ENCODE measurements at regions not wholly inside any gene's neighbourhood (a gene's known extent, or its start where the extent isn't known, plus 50 kb on each side); places are given as distances from the start of the nearest gene placed in this dataset.

DNA sequence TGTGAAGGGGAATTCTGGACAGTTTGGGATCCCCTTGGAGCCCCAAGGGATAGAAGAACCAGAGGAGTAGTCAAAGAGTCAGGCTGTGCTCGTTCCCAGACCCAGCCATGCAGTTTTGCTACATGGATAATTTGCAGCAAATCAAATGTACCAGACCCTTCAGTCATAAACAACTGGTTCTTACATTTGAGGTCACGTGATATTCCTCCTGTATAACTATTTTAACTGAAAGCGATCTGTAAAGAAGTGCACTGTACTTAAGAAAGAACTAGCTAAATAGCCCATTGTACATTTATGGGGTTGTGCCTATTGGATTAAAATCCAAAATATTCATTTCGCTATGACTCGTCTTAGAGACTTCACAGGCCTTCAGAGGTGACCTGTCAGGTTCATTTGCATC lies 550.2 kb upstream of the TENM3 start:
- DNase-seq: no peak

DNA sequence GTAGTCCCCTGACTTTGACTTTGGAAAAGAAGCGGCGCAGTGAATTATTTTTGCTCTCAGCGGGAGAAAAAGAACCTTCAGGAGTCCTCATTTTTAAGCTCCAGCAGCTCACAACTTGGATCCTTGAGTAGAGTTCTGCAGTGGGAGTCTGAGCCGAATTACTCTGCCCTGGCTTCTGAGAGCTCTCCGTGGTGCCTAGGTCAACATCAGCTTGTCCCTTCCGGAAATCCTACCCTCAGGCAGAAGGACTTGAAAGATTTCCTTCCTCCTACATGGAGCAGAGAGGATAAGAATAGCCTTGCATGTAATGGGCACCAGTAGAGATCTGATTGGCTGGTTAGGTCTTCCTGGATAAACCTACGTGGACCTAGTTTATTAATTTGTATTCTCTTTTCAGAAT lies 549.7 kb upstream of the TENM3 start:
- no peak for DNase-seq

DNA sequence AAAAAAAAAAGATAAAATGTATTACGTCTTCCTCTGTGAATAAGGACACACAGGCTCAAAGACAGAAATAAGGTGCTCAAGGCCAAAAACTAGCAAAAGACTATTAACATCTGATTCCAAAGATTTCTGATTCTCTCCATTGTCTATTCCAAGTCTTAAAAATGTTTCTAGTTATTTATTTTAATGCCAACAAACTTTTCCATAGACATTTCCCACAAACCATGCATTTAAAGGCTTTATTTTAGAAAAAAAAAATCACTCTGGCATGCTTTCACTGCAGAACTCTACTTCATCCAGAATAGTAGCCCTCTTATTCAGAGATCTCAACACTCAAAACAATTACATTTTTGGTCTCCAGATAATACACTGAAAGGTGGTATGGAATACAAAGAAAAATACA lies 545.0 kb upstream of the TENM3 start:
- no peak for DNase-seq

DNA sequence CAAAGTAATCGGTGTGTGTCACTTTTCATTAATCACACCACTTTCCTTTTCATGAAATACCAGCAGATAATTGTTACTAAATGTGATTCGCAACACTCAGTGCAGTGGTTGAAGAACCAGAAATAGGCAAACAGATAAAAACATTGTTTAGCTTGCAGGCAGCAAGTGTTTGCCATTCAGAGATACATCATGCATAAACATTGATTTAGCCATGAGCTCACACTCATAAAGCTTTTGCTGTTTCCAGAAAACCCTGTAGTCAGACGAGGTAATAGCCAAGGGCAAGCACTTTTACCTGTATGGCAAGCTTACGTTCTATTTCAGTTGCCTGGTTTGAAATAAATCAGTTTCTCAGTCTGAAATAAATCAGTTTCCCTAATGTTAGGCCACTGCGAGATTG lies 542.0 kb upstream of the TENM3 start:
- no peak for DNase-seq

DNA sequence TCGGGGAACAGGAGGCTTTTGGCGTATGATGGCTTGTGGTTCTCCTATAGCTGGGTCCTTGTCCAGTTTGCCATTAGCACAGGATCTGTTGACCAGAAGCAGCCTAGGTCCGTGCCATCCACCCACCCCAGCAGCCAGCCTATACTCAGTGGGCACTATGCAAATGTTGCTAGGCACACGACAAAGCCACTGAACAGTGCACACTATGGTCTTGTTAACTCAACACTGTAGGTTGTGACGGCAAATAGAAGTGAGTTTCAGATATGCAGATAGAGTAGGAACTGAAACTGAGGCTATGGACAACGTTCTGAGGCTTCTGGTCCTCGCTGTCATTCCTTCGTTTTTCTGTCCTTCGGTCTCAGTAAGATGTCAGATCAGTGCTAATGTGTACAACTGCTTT lies 541.3 kb upstream of the TENM3 start:
- no peak for DNase-seq

DNA sequence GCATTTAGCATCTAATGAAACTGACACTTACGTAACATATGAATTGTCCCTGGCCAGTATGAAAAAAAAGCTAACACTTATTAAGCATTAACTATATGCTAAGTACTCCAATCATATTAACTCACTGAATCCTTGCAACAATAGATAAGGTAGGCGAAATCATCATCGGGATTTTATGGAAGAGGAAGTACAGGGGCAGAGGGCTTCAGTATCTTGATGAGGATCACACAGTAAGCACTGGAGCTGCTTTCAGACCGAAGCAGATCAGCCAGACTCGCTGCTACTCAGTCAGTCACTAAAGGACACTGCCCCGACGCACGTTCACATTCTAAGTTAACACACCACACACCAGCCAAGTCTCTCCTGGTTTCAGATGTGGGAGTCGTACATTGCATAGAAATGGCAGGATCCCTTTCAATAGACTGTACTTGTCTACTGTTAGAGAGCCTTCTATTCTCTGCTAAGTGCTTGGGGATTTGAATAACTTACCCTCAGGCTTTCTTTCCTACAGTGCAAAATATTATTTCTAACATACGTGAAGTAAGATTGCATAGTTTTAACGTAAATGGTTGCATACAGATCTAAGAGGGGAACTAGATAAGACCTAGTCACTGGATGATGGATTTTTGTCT lies 540.2 kb upstream of the TENM3 start:
- no peak for DNase-seq

DNA sequence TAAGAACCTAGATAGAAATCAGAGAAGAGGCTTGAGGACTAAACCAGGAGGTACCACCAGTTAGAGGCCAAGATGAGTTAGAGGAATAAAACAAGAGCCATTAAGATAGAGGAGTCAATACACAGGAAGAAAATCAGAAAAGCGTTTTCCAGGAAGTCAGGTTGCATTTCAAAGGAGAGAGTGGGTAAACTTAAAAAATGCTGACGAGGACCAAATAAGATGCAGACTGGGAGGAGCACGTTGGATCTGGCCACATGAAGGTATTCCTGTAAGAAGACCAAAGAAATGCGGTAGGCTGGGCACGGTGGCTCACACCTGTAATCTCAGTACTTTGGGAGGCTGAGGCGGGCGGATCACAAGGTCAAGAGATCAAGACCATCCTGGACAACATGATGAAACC lies 533.1 kb upstream of the TENM3 start:
- DNase-seq: no peak

DNA sequence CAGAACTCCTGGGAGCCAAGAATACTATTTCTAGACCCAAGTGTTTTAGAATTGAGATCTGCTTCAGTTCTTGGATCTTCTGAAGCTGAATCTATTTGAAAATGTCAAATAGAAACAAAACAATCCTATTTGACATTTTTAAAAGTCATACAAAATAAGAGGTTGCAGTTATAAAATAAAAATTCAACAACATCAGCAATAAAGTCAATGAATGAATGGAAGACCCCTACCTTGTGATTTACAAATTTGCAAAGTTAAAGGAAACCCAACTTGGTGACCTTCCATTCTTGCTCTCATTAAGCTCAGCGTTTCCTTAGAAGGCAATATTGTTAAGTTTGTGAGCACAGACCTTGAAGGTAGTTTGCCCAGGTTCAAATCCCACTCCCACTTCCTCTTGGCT lies 531.8 kb upstream of the TENM3 start:
- DNase-seq: no peak

DNA sequence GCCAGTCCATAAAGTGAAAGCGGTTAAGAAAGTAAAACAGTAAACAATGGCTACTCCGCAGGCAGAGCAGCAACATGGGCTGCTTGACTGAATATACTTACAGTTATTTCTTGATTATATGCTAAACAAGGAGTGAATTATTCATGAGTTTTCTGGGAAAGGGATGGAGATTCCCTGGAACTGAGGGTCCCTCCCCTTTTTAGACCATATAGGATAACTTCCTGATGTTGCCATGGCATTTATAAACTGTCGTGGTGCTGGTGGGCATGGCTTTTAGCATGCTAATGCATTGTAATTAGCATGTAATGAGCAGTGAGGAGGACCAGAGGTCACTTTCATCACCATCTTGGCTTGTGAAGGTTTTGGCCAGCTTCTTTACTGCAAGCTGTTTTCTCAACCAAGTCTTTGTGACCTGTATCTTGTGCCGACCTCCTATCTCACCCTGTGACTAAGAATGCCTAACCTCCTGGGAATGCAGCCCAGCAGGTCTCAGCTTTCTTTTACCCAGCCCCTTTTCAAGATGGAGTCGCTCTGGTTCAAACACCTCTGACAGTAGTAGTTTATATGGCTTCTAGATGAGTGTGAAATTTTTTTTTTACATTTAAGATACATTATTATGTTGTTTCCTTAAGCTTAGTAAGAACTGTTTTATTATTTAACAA lies 514.8 kb upstream of the TENM3 start:
- DNase-seq: no peak

DNA sequence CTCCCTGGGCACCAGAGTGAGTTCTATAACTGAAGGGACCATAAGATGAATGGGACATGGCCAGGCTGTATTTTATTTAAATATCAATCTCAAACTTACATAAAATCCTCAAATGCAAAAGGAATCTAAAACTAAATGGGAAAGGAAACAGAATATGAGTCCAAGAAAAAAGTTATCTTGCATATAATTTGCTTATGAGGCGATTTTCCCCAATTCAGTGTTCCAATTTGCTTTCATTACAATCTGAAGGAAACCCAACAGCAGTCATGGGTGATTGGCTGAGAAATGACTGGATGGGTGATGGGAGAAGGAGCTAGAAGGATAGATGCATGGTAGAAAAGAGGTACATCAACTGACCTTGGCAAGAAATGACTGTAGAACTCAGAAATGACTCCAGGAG lies 511.3 kb upstream of the TENM3 start:
- no peak for DNase-seq

DNA sequence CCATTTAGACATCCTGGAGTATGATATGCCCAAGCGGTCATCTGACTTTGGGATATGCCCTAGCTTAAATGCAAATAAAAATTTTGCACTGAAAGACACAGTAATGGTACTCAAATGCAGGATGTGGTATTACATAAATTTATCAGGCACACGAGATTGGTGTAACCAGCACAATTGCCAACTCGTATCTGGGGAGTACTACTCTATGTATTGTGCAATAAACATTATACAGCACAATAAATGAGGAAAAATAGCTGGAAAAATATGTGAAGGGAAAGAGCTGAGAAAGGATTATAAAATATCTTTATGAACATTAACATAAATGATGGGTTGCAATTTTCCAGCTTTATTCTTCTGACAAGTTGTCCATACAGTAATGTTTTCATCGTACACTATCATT lies 505.5 kb upstream of the TENM3 start:
- no peak for DNase-seq

DNA sequence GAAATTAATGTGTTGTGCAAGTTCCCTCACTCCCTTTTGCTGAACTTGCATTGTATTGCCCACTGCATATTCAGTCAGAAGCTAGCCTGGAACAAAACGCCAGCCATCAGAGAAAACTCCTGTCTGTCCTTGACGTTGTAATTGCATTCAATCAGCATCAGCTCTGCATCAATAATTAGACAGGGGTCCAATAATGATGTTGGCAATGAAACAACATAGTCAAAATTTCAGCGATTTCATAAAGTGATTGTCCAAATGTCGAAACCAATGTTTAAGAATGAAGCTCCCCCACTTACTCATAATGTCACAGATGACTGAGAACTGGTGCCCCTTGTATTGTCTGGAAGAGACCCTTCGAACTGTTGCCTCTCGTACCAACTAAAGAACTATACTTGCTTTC lies 504.2 kb upstream of the TENM3 start:
- DNase-seq: no peak

DNA sequence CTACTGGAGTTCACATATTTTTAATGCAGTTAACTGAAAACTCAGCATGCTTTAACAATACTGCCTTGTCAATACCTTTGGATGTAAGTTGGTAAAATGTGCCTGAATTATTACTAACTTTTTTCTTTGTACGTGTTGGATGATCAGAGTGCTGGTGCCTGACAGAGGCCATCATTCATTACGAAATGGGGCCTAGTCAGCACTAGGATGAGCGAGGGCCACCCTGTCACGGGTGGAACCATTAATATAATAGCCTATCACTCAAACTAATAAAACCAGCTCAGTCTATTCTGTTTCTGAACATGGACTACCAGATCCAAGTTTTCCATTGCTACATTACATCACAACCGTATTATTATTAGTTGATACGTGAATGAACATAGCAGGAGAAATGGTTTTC lies 501.7 kb upstream of the TENM3 start:
- no peak for DNase-seq

DNA sequence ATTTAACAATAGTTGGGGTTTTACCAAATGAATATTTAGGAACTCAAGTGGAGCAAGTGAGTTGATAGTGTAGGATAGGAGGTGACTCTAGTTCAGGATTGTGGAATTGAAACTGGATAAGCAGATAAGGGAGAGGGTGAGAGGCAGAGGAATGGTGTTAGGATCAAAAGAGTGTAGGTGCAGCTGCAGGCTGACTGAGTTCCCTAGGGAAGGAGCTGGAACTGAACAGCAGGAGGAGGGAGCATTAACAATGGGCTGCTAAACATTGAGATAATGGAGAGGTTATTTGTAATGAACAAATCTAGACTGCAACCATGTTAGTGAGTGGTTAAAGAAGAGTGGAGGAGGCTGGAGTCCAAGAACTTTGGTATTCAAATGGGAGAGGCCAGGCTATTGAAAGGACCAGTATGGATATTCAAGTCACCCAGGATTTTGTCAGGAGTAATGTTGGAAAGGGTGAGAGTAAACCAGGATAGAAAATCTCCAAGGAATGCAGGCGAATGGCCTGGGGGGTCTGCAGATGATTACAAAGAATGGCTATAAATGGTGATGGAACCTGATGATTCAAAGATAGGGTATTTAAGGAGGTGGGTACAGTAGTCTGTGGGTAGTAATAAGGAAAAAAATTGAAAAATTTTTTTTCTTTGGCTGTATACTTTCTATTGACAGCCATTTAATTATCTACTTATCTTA lies 497.1 kb upstream of the TENM3 start:
- DNase-seq: no peak

DNA sequence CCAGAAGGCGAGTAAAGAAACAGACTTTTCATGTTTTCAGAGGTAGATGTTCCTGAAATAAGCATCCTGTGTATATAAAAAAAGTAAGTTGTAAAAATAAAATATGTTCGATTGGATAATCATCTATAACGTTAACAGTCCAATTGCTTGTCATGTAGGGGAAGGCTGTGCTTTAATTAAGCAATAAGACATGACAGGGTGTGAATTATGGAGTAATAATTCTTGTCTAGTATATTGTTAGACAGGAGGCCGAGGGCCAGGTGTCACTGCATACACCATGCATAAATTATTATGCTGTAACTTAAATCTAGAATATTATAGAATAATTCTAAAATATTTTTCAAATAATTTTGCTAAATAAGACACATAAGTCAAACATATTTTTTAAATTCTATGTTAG lies 494.6 kb upstream of the TENM3 start:
- no peak for DNase-seq

DNA sequence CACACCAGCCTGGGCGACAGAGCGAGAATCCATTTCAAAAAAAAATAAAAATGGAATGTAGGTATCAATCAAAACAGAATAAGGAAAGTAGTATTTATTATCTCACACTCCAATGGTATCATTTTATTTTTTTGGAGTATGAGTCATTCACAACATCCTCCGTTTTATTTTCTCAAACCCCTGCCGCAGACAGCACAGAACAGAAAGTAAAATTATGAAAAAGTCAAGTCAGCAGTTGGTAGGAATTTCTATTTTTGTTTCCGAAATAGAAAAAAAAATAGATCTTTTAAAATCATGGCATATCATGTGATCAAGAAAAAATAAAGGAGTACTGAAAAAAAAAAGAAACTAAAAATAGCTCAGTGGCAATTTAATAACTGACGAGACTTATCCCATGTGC lies 490.7 kb upstream of the TENM3 start:
- DNase-seq: no peak

DNA sequence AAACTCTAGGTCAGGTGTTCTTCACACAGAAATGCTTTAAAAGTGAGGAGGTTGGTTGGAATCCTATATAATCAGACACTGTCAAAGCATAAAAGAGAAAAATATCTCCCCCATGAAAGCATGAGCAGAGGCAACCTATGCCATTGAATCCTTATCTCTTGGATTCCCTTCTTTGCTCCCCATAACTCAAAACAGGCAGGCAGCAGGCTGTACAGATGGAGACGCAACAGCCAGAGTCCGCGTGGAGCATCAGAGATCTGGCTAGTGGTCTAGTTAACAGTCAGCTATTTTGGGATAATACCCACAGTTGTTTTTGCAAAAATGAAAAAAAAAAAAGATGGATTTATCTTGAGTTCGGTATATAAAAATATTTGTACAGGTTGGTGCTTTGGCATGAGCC lies 490.0 kb upstream of the TENM3 start:
- no peak for DNase-seq

DNA sequence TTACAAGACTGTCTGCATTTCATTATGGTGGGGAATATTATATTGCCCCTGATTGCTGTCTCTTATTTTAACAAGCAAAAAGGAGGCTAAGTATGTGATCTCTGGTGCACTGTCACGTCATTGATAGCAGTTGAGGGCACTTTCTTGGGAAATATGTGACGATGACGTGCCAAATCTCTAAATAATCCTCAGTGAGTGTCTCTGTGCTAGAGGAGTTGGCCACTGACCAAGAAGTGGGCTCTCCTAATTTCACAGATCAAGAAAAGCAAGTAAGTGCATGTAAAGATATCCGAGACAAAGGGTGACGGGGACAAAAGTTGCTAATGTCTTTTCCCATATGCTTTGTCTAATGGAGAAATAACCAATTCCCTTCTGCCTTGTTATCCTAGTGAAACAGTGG lies 487.4 kb upstream of the TENM3 start:
- DNase-seq: no peak

DNA sequence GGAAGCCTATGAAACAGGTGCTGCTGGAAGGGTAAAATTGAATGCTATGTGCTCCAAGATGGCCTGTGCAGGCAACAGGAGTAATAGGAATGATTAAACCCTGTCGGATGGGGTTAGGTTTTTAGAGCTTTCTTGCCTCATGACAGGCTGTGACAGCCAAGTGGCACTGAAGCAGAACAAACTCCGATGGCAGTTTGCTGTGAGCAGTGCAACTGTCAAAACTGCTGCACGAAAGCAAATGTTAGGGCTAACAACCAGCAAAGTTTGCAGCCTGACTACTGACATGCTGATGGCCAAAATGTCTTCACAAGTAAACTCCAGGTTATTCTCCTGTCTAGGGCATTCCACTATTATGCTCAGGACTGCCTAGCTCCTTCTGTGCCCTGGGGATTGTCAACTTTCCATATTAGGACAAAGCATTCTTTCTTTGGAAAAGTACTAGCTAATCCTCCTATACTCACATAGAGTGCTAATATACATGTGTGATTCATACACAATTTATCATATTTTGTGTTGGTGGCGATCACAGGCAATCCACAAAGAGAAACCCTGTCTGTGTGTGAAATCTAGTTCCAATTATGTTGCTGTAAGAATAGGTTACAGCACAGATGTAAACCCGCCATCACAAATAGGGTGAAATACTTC lies 486.6 kb upstream of the TENM3 start:
- no peak for DNase-seq

DNA sequence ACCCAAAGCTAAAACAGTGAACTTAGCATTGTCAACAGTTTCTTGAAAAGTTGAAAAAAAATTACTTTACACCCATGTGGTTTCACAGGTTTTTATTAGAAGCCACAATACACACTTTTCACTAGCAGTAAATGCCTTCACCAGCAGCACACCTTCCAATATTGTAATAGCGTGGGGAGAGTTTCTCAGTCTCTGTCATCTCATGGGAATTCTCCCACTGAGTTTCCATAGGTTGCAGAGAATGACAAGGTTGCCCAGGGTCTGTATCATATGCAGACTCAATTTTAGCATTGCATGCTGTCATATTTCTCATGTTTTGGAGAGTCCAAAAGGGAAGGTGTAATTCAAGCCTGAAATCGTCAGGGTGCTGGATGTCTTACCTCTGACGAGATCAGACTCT lies 486.1 kb upstream of the TENM3 start:
- no peak for DNase-seq

DNA sequence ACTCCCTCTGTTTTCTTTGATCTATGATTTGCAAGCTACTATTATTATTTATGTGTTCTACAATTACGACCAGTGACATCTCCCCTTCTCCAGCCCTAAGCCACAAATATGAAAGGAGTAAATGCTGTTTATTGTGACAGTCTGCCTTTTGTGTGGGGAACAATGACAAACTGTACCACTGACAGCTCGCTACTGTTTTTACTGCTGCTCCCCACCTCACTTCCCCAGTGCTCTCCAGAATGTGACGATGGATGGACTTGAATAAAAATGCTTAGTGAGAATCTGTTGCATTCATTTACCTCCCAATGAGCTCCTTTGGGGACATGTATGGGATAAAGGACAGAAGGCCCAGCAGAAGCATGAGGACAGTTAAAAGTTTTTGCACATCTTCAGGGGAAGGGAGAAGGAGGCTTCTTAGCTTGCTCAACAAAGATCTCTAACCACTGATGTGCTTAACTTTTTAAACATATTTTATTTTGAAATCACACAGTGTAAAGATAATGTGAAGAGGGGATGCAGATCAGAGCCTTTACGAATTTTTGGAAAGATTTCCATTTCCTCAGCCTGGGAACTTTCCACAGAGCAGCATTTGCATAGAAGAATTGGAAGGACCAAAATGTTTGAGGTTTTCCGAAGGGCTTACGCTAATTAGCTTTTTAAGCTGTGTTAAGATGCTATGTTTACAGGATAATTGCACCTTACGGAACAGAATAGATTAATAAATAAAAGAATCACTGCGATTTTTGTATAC lies 485.1 kb upstream of the TENM3 start:
- DNase-seq: no peak

DNA sequence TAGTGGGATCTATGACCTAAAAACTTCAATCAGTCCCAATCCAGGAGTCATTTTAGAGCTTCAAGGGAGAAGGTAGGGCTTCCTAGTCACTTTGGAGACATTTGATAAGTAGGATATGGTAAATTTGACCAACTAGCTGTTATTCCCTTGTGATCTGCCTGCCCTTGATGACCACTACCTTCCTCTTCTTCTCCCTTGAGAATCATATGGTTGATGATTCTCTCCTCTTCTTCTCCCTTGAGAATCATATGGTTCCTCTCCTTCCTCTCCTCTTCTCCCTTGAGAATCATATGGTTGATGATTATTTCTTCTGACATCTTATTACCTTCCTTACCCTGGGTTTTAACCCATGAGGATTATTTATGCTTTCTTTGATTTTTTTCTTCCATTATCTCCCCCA lies 482.6 kb upstream of the TENM3 start:
- no peak for DNase-seq

DNA sequence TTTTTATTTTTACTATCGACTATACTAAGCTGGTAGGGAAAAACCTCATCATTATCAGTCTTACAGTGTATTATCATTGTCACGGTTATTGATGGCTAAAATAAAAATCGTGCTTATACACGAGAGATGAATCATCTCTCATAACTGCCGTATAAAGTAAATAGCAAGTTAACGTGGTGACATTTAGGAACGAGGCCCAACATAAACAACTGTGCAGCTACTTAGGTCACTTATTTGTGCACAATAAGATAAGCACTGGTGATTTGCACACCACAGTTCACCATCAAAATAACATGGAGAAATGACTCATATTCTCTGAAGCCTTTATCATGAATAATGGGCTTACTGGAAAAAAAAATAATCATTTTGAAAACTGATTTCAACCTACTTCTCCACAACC lies 482.0 kb upstream of the TENM3 start:
- DNase-seq: no peak
